ENCODE measurements at regions not wholly inside any gene's neighbourhood (a gene's known extent, or its start where the extent isn't known, plus 50 kb on each side); places are given as distances from the start of the nearest gene placed in this dataset.
A peak's percentile ranks its signal among the peaks of the same experiment; 100 is the strongest.
"Not testable (repeated sequence)": the region's sequence is repeated elsewhere in the genome, so short reads cannot be mapped to it uniquely, and the experiment has no call there.

GRCh38 chr3:145698250-145698649, 462.7 kb downstream of the PLOD2 start:
- H3K4me1 ChIP-seq (ENCODE audit: insufficient read depth, insufficient read length), result no peaks in the 10 kb centered on the region
- H3K9me3 ChIP-seq (ENCODE audit: insufficient read depth, low read length), result no peaks in the 10 kb centered on the region
- TF ChIP-seq ZNF274 (IDR thresholded peaks at IDR 0.05; ENCODE audit: low read depth, low read length) (no peak), YY1 (IDR thresholded peaks at IDR 0.05; ENCODE audit: insufficient read depth, insufficient read length) (no peak), SUZ12 (IDR thresholded peaks at IDR 0.05; ENCODE audit: extremely low read depth, insufficient read depth, insufficient read length) (no peak)
- no peak for DNase-seq (ENCODE audit: low read depth, low spot score)
- no peak overlapping the region for H3K4me3 ChIP-seq (ENCODE audit: insufficient read length, low read depth)
- no peak overlapping the region for H3K9ac ChIP-seq (ENCODE audit: insufficient read length, low read depth)
- no peaks in the 10 kb centered on the region for H3K27me3 ChIP-seq (ENCODE audit: insufficient read depth, insufficient read length)
- H3K36me3 ChIP-seq (ENCODE audit: insufficient read depth, insufficient read length, low read length), result no peaks in the 10 kb centered on the region

GRCh38 chr3:145698749-145699148, 462.2 kb downstream of the PLOD2 start:
- H3K36me3 ChIP-seq (ENCODE audit: insufficient read depth, insufficient read length, low read length), result no peaks in the 10 kb centered on the region
- no peaks in the 10 kb centered on the region for H3K4me1 ChIP-seq (ENCODE audit: insufficient read depth, insufficient read length)
- H3K9me3 ChIP-seq (ENCODE audit: insufficient read depth, low read length), result no peaks in the 10 kb centered on the region
- H3K27me3 ChIP-seq (ENCODE audit: insufficient read depth, insufficient read length), result no peaks in the 10 kb centered on the region
- H3K9ac ChIP-seq (ENCODE audit: insufficient read length, low read depth), result no peak overlapping the region
- no peak overlapping the region for H3K4me3 ChIP-seq (ENCODE audit: insufficient read length, low read depth)
- no peak for TF ChIP-seq ZNF274 (IDR thresholded peaks at IDR 0.05; ENCODE audit: low read depth, low read length)
- DNase-seq (ENCODE audit: low read depth, low spot score), result no peak

GRCh38 chr3:145704020-145704419, 457.0 kb downstream of the PLOD2 start:
- Histone ChIP-seq H3K36me3 (ENCODE audit: insufficient read depth, insufficient read length, low read length) (no peaks in the 10 kb centered on the region), H3K9ac (ENCODE audit: insufficient read length, low read depth) (no peak overlapping the region), H3K4me3 (ENCODE audit: insufficient read length, low read depth) (no peak overlapping the region), H3K4me1 (ENCODE audit: insufficient read depth, insufficient read length) (no peaks in the 10 kb centered on the region), H3K9me3 (ENCODE audit: insufficient read depth, low read length) (peaks cover 6% of the 10 kb centered on the region; the same call in 1 of the 2 replicates), H3K27me3 (ENCODE audit: insufficient read depth, insufficient read length) (no peaks in the 10 kb centered on the region)
- no peak for TF ChIP-seq SUZ12 (IDR thresholded peaks at IDR 0.05; ENCODE audit: extremely low read depth, insufficient read depth, insufficient read length)
- no peak for TF ChIP-seq YY1 (IDR thresholded peaks at IDR 0.05; ENCODE audit: insufficient read depth, insufficient read length)
- TF ChIP-seq ZNF274 (IDR thresholded peaks at IDR 0.05; ENCODE audit: low read depth, low read length), result no peak
- DNase-seq (ENCODE audit: low read depth, low spot score), result no peak

- peaks cover 12% of the 10 kb centered on the region; the same call in 1 of the 2 replicates for H3K9me3 ChIP-seq (ENCODE audit: insufficient read depth, low read length)
- DNase-seq (ENCODE audit: low read depth, low spot score), result peak; percentile 9
- not testable (repeated sequence) for H3K9ac ChIP-seq (ENCODE audit: insufficient read length, low read depth); H3K4me1 ChIP-seq (ENCODE audit: insufficient read depth, insufficient read length); H3K4me3 ChIP-seq (ENCODE audit: insufficient read length, low read depth); H3K36me3 ChIP-seq (ENCODE audit: insufficient read depth, insufficient read length, low read length); H3K27me3 ChIP-seq (ENCODE audit: insufficient read depth, insufficient read length)
These were observed 451.2 kb downstream of the PLOD2 start for GRCh38 chr3:145709779-145710178.

- no peak for DNase-seq (ENCODE audit: low read depth, low spot score)
These were observed 444.5 kb downstream of the PLOD2 start for GRCh38 chr3:145716519-145716918.

GRCh38 chr3:145719114-145719513, 441.9 kb downstream of the PLOD2 start:
- TF ChIP-seq YY1 (IDR thresholded peaks at IDR 0.05; ENCODE audit: insufficient read depth, insufficient read length), result no peak
- TF ChIP-seq SUZ12 (IDR thresholded peaks at IDR 0.05; ENCODE audit: extremely low read depth, insufficient read depth, insufficient read length), result no peak
- no peak for TF ChIP-seq ZNF274 (IDR thresholded peaks at IDR 0.05; ENCODE audit: low read depth, low read length)
- Histone ChIP-seq H3K36me3 (ENCODE audit: insufficient read depth, insufficient read length, low read length) (no peaks in the 10 kb centered on the region), H3K27me3 (ENCODE audit: insufficient read depth, insufficient read length) (no peaks in the 10 kb centered on the region), H3K9me3 (ENCODE audit: insufficient read depth, low read length) (0 out of 2 replicates have a peak, but pooled peaks cover 6% of the 10 kb centered on the region), H3K4me1 (ENCODE audit: insufficient read depth, insufficient read length) (no peaks in the 10 kb centered on the region), H3K9ac (ENCODE audit: insufficient read length, low read depth) (no peak overlapping the region), H3K4me3 (ENCODE audit: insufficient read length, low read depth) (no peak overlapping the region)
- peak; percentile 68 for DNase-seq (ENCODE audit: low read depth, low spot score)

More at GRCh38 chr3:145716519-145716918, 444.5 kb downstream of the PLOD2 start:
- Histone ChIP-seq H3K4me3 (ENCODE audit: insufficient read length, low read depth) (no peak overlapping the region), H3K4me1 (ENCODE audit: insufficient read depth, insufficient read length) (no peaks in the 10 kb centered on the region), H3K9ac (ENCODE audit: insufficient read length, low read depth) (no peak overlapping the region), H3K27me3 (ENCODE audit: insufficient read depth, insufficient read length) (no peaks in the 10 kb centered on the region), H3K36me3 (ENCODE audit: insufficient read depth, insufficient read length, low read length) (no peaks in the 10 kb centered on the region), H3K9me3 (ENCODE audit: insufficient read depth, low read length) (peaks cover 6% of the 10 kb centered on the region; the same call in 1 of the 2 replicates)
- TF ChIP-seq YY1 (IDR thresholded peaks at IDR 0.05; ENCODE audit: insufficient read depth, insufficient read length) (no peak), ZNF274 (IDR thresholded peaks at IDR 0.05; ENCODE audit: low read depth, low read length) (no peak), SUZ12 (IDR thresholded peaks at IDR 0.05; ENCODE audit: extremely low read depth, insufficient read depth, insufficient read length) (no peak)

GRCh38 chr3:145721273-145721805, 439.6 kb downstream of the PLOD2 start:
- no peak for DNase-seq (ENCODE audit: low read depth, low spot score)
- H3K27me3 ChIP-seq (ENCODE audit: insufficient read depth, insufficient read length), result no peaks in the 10 kb centered on the region
- no peak overlapping the region for H3K9ac ChIP-seq (ENCODE audit: insufficient read length, low read depth)
- no peaks in the 10 kb centered on the region for H3K36me3 ChIP-seq (ENCODE audit: insufficient read depth, insufficient read length, low read length)
- H3K4me1 ChIP-seq (ENCODE audit: insufficient read depth, insufficient read length), result no peaks in the 10 kb centered on the region
- TF ChIP-seq SUZ12 (IDR thresholded peaks at IDR 0.05; ENCODE audit: extremely low read depth, insufficient read depth, insufficient read length) (no peak), ZNF274 (IDR thresholded peaks at IDR 0.05; ENCODE audit: low read depth, low read length) (no peak), YY1 (IDR thresholded peaks at IDR 0.05; ENCODE audit: insufficient read depth, insufficient read length) (no peak)
- 0 out of 2 replicates have a peak, but pooled peaks cover 2% of the 10 kb centered on the region for H3K9me3 ChIP-seq (ENCODE audit: insufficient read depth, low read length)
- no peak overlapping the region for H3K4me3 ChIP-seq (ENCODE audit: insufficient read length, low read depth)

- H3K9ac ChIP-seq (ENCODE audit: insufficient read length, low read depth), result no peak overlapping the region
- H3K9me3 ChIP-seq (ENCODE audit: insufficient read depth, low read length), result no peaks in the 10 kb centered on the region
- H3K4me3 ChIP-seq (ENCODE audit: insufficient read length, low read depth), result no peak overlapping the region
- no peaks in the 10 kb centered on the region for H3K27me3 ChIP-seq (ENCODE audit: insufficient read depth, insufficient read length)
- no peak for DNase-seq (ENCODE audit: low read depth, low spot score)
- TF ChIP-seq YY1 (IDR thresholded peaks at IDR 0.05; ENCODE audit: insufficient read depth, insufficient read length) (no peak), ZNF274 (IDR thresholded peaks at IDR 0.05; ENCODE audit: low read depth, low read length) (no peak), SUZ12 (IDR thresholded peaks at IDR 0.05; ENCODE audit: extremely low read depth, insufficient read depth, insufficient read length) (no peak)
- H3K36me3 ChIP-seq (ENCODE audit: insufficient read depth, insufficient read length, low read length), result no peaks in the 10 kb centered on the region
- H3K4me1 ChIP-seq (ENCODE audit: insufficient read depth, insufficient read length), result no peaks in the 10 kb centered on the region
These were observed 439.2 kb downstream of the PLOD2 start for GRCh38 chr3:145721815-145722214.

Measured in NT2/D1 (cell line).